Cardiac fibroblast (primary cell): ENCODE measurements at regions not wholly inside any gene's neighbourhood (a gene's known extent, or its start where the extent isn't known, plus 50 kb on each side); places are given as distances from the start of the nearest gene placed in this dataset.
A peak's percentile ranks its signal among the peaks of the same experiment; 100 is the strongest.

ENCODE experiments used
- DNase-seq, 2 donors: peaks; one replicate each; pipeline versions ENCODE4 v3.0.0 to v3.0.0-alpha.2; 2010; ENCODE audit warnings: low read depth in 2 of 2
- H3K4me3 ChIP-seq, 2 donors: replicated peaks in 1 of 2; 1 replicate in 1 of 2; 2 replicates in 1 of 2; pipeline ENCODE4 v1.5.1; 2011; ENCODE audit warnings: low read depth in 2 of 2, low read length in 2 of 2, mild to moderate bottlenecking in 2 of 2, moderate library complexity in 1 of 2
- TF ChIP-seq, protein P1 (sequence below): IDR thresholded peaks from one replicate; pipeline ENCODE4 v1.5.1; 2011; ENCODE audit warnings: low read depth, mild to moderate bottlenecking, low read length, inconsistent platforms

DNA sequence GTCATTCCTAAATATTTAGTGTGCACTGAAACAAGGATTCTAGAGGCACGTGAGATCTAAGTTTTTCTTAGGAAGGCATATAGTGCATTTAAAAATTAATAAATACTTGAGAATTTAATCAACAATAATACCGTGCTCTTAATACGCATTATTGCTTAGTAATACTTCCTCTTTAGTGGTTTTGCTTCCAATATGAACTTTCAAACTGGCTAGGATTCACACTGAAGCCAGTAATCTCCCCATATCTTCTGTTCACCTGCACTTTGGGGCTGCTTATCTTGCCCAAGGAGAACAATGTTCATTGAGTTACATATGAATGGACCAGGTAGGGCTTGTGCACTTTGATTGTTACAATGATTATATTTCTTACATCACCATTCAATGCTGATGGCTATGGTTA is 180.5 kb upstream of the RIOK2 start:
- TF ChIP-seq, protein P1, sequence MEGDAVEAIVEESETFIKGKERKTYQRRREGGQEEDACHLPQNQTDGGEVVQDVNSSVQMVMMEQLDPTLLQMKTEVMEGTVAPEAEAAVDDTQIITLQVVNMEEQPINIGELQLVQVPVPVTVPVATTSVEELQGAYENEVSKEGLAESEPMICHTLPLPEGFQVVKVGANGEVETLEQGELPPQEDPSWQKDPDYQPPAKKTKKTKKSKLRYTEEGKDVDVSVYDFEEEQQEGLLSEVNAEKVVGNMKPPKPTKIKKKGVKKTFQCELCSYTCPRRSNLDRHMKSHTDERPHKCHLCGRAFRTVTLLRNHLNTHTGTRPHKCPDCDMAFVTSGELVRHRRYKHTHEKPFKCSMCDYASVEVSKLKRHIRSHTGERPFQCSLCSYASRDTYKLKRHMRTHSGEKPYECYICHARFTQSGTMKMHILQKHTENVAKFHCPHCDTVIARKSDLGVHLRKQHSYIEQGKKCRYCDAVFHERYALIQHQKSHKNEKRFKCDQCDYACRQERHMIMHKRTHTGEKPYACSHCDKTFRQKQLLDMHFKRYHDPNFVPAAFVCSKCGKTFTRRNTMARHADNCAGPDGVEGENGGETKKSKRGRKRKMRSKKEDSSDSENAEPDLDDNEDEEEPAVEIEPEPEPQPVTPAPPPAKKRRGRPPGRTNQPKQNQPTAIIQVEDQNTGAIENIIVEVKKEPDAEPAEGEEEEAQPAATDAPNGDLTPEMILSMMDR = no peak
- H3K4me3 ChIP-seq = no peak overlapping the region
- no peak for DNase-seq

DNA sequence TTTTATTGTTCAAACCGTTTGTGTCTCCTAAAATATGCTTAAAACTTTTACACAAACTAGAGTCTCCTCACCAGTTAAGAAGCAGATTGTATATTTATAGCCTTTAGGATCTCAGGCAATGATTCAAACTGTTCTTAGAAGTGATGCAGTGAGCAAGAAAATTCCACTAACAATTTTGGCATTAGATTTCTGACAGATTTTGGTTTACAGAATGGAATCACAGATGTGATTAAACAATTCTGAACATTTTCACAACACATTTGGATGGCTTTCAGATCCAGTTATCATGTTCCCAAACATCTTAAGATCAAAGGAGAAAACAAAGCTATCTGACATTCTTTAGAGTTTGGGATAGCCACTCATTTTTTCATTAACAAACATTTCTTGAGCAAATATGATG is 181.7 kb upstream of the RIOK2 start:
- H3K4me3 ChIP-seq = no peak overlapping the region
- no peak for DNase-seq
- TF ChIP-seq, protein P1 = no peak

DNA sequence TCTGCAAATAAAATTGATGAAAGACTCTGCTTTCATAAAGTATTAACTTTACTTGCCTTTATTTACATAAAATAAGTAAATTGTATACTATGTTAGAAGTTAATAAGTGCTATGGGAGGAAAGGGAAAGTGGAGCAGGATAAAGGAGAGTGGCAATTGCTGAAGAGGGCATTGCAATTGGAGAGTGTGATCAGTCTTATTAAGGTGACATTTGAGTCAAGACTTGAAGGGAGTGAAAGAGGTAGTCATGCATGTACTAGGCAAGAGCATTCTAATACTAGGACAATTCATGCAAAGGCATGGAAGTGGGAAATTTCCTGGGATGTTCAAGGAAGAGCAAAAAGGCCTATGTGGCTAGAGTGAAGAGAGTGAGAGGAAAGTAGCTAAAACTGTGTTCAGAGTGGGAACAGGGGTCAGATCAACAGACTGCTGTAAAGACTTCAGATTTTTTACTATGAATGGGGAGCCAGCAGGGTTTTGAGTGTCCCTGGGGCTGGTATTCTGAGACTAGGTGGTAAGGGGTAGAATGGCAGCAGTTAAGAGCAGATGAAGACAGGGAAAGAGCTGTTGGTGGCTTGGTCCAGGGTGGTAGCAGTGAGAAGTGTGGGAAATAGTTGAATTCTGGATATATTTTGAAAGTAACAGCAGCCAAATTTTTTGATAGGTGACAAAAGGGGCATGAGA is 182.3 kb upstream of the RIOK2 start:
- DNase-seq = no peak
- H3K4me3 ChIP-seq = no peak overlapping the region
- TF ChIP-seq, protein P1 = no peak

DNA sequence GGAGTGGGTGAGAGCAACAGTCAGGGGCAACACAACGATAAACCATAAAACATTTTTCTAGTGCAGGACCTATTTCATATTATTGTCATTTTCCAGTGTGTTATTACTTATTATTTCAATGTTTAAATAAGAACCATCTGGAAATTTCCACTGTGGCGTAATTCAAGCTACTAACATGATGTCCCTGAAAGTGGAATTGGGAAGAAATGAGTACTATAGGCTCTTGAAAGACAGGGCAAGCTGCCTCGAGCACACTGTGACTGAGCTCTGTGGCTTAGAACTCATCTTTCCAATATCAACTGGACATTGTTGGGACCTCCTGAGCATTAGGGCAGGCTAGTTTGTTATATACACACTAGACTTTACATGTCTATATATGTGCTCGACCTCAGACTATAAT is 182.9 kb upstream of the RIOK2 start:
- H3K4me3 ChIP-seq = no peak overlapping the region
- TF ChIP-seq, protein P1 = no peak
- no peak for DNase-seq

DNA sequence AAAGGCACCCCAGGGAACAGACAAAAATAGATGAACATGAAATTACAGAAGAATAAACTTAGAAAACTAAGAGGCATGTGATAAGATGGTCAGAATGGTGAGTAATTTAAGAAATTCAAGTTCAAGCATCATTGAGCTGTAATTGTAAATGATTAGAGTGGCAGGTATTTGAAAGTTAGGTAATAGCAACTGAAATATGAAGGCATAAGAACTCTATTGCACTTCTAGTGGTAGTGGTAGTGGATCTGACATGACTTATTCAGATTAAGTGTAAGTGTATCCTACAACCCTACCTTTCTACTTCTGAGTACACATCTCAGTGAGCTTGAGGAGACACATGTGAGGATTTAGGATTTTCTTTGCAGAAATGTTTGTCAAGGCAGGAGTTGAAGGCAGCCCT is 192.9 kb upstream of the RIOK2 start:
- DNase-seq = no peak
- no peak overlapping the region for H3K4me3 ChIP-seq
- TF ChIP-seq, protein P1 = no peak

DNA sequence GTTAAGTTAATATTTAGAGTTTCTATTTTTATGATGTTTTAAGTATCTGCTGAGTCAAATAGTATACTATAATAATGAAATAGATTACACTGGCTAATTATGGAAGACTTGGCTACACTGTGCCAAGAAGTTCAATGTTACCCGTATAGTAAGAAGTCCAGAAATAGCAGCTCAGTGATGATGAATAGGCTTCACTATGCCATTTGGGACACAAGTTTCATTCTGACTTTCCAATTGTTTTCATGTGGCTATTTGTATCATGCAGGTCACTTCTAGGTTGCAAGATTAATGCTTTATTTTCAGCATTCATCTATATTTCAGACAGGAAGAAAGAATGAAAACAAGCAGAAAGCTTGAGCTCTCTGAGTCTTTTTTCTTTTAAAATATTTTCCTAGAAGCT is 194.5 kb upstream of the RIOK2 start:
- H3K4me3 ChIP-seq = no peak overlapping the region
- TF ChIP-seq, protein P1 = no peak
- no peak for DNase-seq

DNA sequence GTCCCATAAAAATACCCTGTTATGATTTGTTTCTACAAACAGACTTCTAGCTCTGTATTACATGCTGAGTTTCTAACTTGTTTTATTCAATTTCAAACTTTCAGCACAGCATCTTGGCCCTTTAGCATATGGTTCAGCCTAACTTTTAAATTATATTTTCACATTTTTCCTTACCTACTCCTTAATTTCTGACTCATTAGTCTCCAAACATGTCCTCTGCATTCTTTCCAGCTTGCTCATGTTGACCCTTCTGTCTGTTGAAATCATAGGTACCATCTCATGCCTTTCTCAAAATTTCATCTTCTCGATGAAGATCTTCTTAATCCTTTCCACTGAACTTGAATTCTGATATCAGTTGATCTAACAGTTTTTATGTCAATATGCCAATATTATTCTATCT is 200.9 kb upstream of the RIOK2 start:
- H3K4me3 ChIP-seq = no peak overlapping the region
- TF ChIP-seq, protein P1 = no peak
- peak; percentile 1 to 77 for DNase-seq
